Renal cortical epithelial cell (primary cell): ENCODE measurements at regions not wholly inside any gene's neighbourhood (a gene's known extent, or its start where the extent isn't known, plus 50 kb on each side); places are given as distances from the start of the nearest gene placed in this dataset.
"Not testable (repeated sequence)": the region's sequence is repeated elsewhere in the genome, so short reads cannot be mapped to it uniquely, and the experiment has no call there.

Experiments used
- DNase-seq: peaks from one replicate; pipeline ENCODE4 v3.0.0-alpha.2; 2011; ENCODE audit warnings: low read depth

- no peak for DNase-seq
Observed at GRCh38 chr4:10898072-10898471, 213.5 kb upstream of the CLNK start.

- DNase-seq: no peak
Observed at GRCh38 chr4:10897076-10897475, 212.5 kb upstream of the CLNK start.

- no peak for DNase-seq
Observed at GRCh38 chr4:10893395-10893794, 208.8 kb upstream of the CLNK start.

GRCh38 chr4:10891866-10892265 is 207.3 kb upstream of the CLNK start:
- DNase-seq: no peak

- DNase-seq: no peak
Observed at GRCh38 chr4:10889819-10890218, 205.3 kb upstream of the CLNK start.

- DNase-seq: no peak
Observed at GRCh38 chr4:10879411-10880110, 195.0 kb upstream of the CLNK start.

- DNase-seq: no peak
Observed at GRCh38 chr4:10878861-10879260, 194.3 kb upstream of the CLNK start.

- DNase-seq: no peak
Observed at GRCh38 chr4:10877076-10877475, 192.5 kb upstream of the CLNK start.

- DNase-seq: no peak
Observed at GRCh38 chr4:10875144-10875799, 190.7 kb upstream of the CLNK start.

GRCh38 chr4:10873809-10874208 is 189.2 kb upstream of the CLNK start:
- DNase-seq: no peak

- DNase-seq: no peak
Observed at GRCh38 chr4:10872833-10873517, 188.4 kb upstream of the CLNK start.

GRCh38 chr4:10866666-10867065 is 182.1 kb upstream of the CLNK start:
- no peak for DNase-seq

- no peak for DNase-seq
Observed at GRCh38 chr4:10861036-10861435, 176.5 kb upstream of the CLNK start.

- DNase-seq: no peak
Observed at GRCh38 chr4:10856271-10856782, 171.8 kb upstream of the CLNK start.

- no peak for DNase-seq
Observed at GRCh38 chr4:10853196-10853595, 168.6 kb upstream of the CLNK start.

GRCh38 chr4:10841697-10842096 is 157.1 kb upstream of the CLNK start:
- DNase-seq: no peak

GRCh38 chr4:10837151-10837550 is 152.6 kb upstream of the CLNK start:
- no peak for DNase-seq

- DNase-seq: no peak
Observed at GRCh38 chr4:10832806-10833628, 148.4 kb upstream of the CLNK start.

- DNase-seq: no peak
Observed at GRCh38 chr4:10831727-10832408, 147.3 kb upstream of the CLNK start.

- DNase-seq: not testable (repeated sequence)
Observed at GRCh38 chr4:10828918-10829538, 144.5 kb upstream of the CLNK start.

- no peak for DNase-seq
Observed at GRCh38 chr4:10821826-10822225, 137.3 kb upstream of the CLNK start.
